K562 (cell line): ENCODE measurements at regions not wholly inside any gene's neighbourhood (a gene's known extent, or its start where the extent isn't known, plus 50 kb on each side); places are given as distances from the start of the nearest gene placed in this dataset.

Source experiments
- AFF1 ChIP-seq, 2 experiments: fragments of 450-650 bp; IDR thresholded peaks; 2 replicates each; pipeline ENCODE4 v1.6.1; 2018; ENCODE audit warnings: mild to moderate bottlenecking in 2 of 2, low read depth in 1 of 2; ENCODE audit not compliant: partially characterized antibody in 2 of 2
- ATF7 ChIP-seq: fragments of 450-650 bp; IDR thresholded peaks from 2 replicates; pipeline ENCODE4 v1.7.1; 2014; ENCODE audit warnings: mild to moderate bottlenecking, moderate library complexity
- ESRRA ChIP-seq: fragments of 450-650 bp; IDR thresholded peaks from 2 replicates; pipeline ENCODE4 v1.6.1; 2014; ENCODE audit warnings: low read depth, mild to moderate bottlenecking, moderate library complexity, borderline replicate concordance
- ZNF354B ChIP-seq: fragments of 250-450 bp; sonication (Bioruptor Pico); IDR thresholded peaks from 2 replicates; pipeline ENCODE4 v1.4.0; 2020
- ZNF639 ChIP-seq, 2 experiments: fragments of 200-800 bp in 1 of 2; sonication (Bioruptor generic) in 1 of 2; sonication (generic) in 1 of 2; formaldehyde crosslinking in 1 of 2; IDR thresholded peaks in 1 of 2; conservative IDR thresholded peaks in 1 of 2; 2 replicates each; pipeline versions ENCODE4 v1.5.0 to v1.6.1; 2016 to 2020; ENCODE audit warnings: missing compliant biosample characterization in 1 of 2, missing genetic modification characterization in 1 of 2, missing genetic modification reagents in 1 of 2

- TF ChIP-seq AFF1 (IDR thresholded peaks at IDR 0.05; ENCODE audit: low read depth in 1 of 2, partially characterized antibody in 2 of 2) (peak in 1 of 2 experiments; percentile 45), ZNF354B (CRISPR knock-in tag) (0 out of 2 replicates have a peak, but pooled peaks have one; percentile 42), ZNF639 (CRISPR knock-in tag; conservative IDR thresholded peaks at IDR 0.05 in 1 of 2, IDR thresholded peaks at IDR 0.05 in 1 of 2) (peak in 1 of 2 experiments; percentile 17; a peak in 1 of 4 replicates), ESRRA (no peak), ATF7 (peak; percentile 30; the same call in 1 of the 2 replicates)
These were observed 55.8 kb upstream of the WDR1 start (continued) for GRCh38 chr4:10172278-10172921.
